ENCODE measurements at regions not wholly inside any gene's neighbourhood (a gene's known extent, or its start where the extent isn't known, plus 50 kb on each side); places are given as distances from the start of the nearest gene placed in this dataset.

- Histone ChIP-seq H3K4me3 (ENCODE audit: severe bottlenecking) (no peak overlapping the region), H3K4me1 (ENCODE audit: insufficient read depth, poor library complexity, severe bottlenecking) (no peaks in the 10 kb centered on the region), H3K36me3 (ENCODE audit: low read depth) (no peaks in the 10 kb centered on the region), H3K9me3 (ENCODE audit: severe bottlenecking) (no peaks in the 10 kb centered on the region), H3K27me3 (ENCODE audit: insufficient read depth, poor library complexity, severe bottlenecking) (no peaks in the 10 kb centered on the region), H3K27ac (ENCODE audit: poor library complexity, severe bottlenecking) (no peak overlapping the region)
- no peak for TF ChIP-seq CTCF (IDR thresholded peaks at IDR 0.05; ENCODE audit: poor library complexity, severe bottlenecking)
- DNase-seq (ENCODE audit: low spot score) (no peak), ATAC-seq (ENCODE audit: low read depth) (no peak)
Measured at GRCh38 chr10:123515661-123516060, 150.5 kb upstream of the GPR26 start.

GRCh38 chr10:123516291-123516690, 149.9 kb upstream of the GPR26 start:
- H3K27me3 ChIP-seq (ENCODE audit: insufficient read depth, poor library complexity, severe bottlenecking) = no peaks in the 10 kb centered on the region
- no peaks in the 10 kb centered on the region for H3K4me1 ChIP-seq (ENCODE audit: insufficient read depth, poor library complexity, severe bottlenecking)
- TF ChIP-seq CTCF (IDR thresholded peaks at IDR 0.05; ENCODE audit: poor library complexity, severe bottlenecking) = no peak

GRCh38 chr10:123517426-123517825, 148.7 kb upstream of the GPR26 start:
- no peak overlapping the region for H3K27ac ChIP-seq (ENCODE audit: poor library complexity, severe bottlenecking)
- no peak for ATAC-seq (ENCODE audit: low read depth)
- H3K4me3 ChIP-seq (ENCODE audit: severe bottlenecking) = no peak overlapping the region
- no peaks in the 10 kb centered on the region for H3K36me3 ChIP-seq (ENCODE audit: low read depth)
- H3K27me3 ChIP-seq (ENCODE audit: insufficient read depth, poor library complexity, severe bottlenecking) = no peaks in the 10 kb centered on the region
- no peaks in the 10 kb centered on the region for H3K4me1 ChIP-seq (ENCODE audit: insufficient read depth, poor library complexity, severe bottlenecking)
- no peak for DNase-seq (ENCODE audit: low spot score)
- no peak for TF ChIP-seq CTCF (IDR thresholded peaks at IDR 0.05; ENCODE audit: poor library complexity, severe bottlenecking)
- H3K9me3 ChIP-seq (ENCODE audit: severe bottlenecking) = no peaks in the 10 kb centered on the region

More at GRCh38 chr10:123516291-123516690, 149.9 kb upstream of the GPR26 start:
- H3K27ac ChIP-seq (ENCODE audit: poor library complexity, severe bottlenecking) = no peak overlapping the region
- no peak for DNase-seq (ENCODE audit: low spot score)
- H3K9me3 ChIP-seq (ENCODE audit: severe bottlenecking) = no peaks in the 10 kb centered on the region
- no peak overlapping the region for H3K4me3 ChIP-seq (ENCODE audit: severe bottlenecking)
- ATAC-seq (ENCODE audit: low read depth) = no peak; the same call in 2 of the 3 replicates
- H3K36me3 ChIP-seq (ENCODE audit: low read depth) = no peaks in the 10 kb centered on the region

- H3K27me3 ChIP-seq (ENCODE audit: insufficient read depth, poor library complexity, severe bottlenecking) = no peaks in the 10 kb centered on the region
- no peaks in the 10 kb centered on the region for H3K4me1 ChIP-seq (ENCODE audit: insufficient read depth, poor library complexity, severe bottlenecking)
- H3K9me3 ChIP-seq (ENCODE audit: severe bottlenecking) = no peaks in the 10 kb centered on the region
- no peaks in the 10 kb centered on the region for H3K36me3 ChIP-seq (ENCODE audit: low read depth)
- no peak for TF ChIP-seq CTCF (IDR thresholded peaks at IDR 0.05; ENCODE audit: poor library complexity, severe bottlenecking)
- no peak overlapping the region for H3K4me3 ChIP-seq (ENCODE audit: severe bottlenecking)
- H3K27ac ChIP-seq (ENCODE audit: poor library complexity, severe bottlenecking) = no peak overlapping the region
- ATAC-seq (ENCODE audit: low read depth) = no peak
- no peak for DNase-seq (ENCODE audit: low spot score)
Measured at GRCh38 chr10:123517901-123518300, 148.3 kb upstream of the GPR26 start.

- Histone ChIP-seq H3K4me3 (ENCODE audit: severe bottlenecking) (no peak overlapping the region), H3K9me3 (ENCODE audit: severe bottlenecking) (no peaks in the 10 kb centered on the region), H3K36me3 (ENCODE audit: low read depth) (no peaks in the 10 kb centered on the region), H3K27ac (ENCODE audit: poor library complexity, severe bottlenecking) (no peak overlapping the region), H3K4me1 (ENCODE audit: insufficient read depth, poor library complexity, severe bottlenecking) (no peaks in the 10 kb centered on the region), H3K27me3 (ENCODE audit: insufficient read depth, poor library complexity, severe bottlenecking) (no peaks in the 10 kb centered on the region)
- DNase-seq (ENCODE audit: low spot score) (no peak), ATAC-seq (ENCODE audit: low read depth) (no peak)
- TF ChIP-seq CTCF (IDR thresholded peaks at IDR 0.05; ENCODE audit: poor library complexity, severe bottlenecking) = no peak
Measured at GRCh38 chr10:123518765-123519164, 147.4 kb upstream of the GPR26 start.
